BLaER1 treated with 17β-estradiol and CSF1 and Interleukin-3, amounts not matched to agents 10 nM and 100 nM (cell line): ENCODE measurements at regions not wholly inside any gene's neighbourhood (a gene's known extent, or its start where the extent isn't known, plus 50 kb on each side); places are given as distances from the start of the nearest gene placed in this dataset.

Experiments used
- H3K27ac ChIP-seq, 11 experiments: shearing (Covaris generic); formaldehyde crosslinking; 2 replicates each; pipeline ENCODE4 v1.8.1; 2022
- H3K27me3 ChIP-seq, 11 experiments: shearing (Covaris generic); formaldehyde crosslinking; 2 replicates each; pipeline ENCODE4 v1.8.1; 2022
- H3K36me3 ChIP-seq, 11 experiments: shearing (Covaris generic); formaldehyde crosslinking; 2 replicates each; pipeline ENCODE4 v1.8.1; 2022
- H3K4me1 ChIP-seq, 10 experiments: shearing (Covaris generic); formaldehyde crosslinking; 2 replicates each; pipeline ENCODE4 v1.8.1; 2022
- H3K4me2 ChIP-seq, 11 experiments: shearing (Covaris generic); formaldehyde crosslinking; 2 replicates each; pipeline ENCODE4 v1.8.1; 2022
- H3K4me3 ChIP-seq, 10 experiments: shearing (Covaris generic); formaldehyde crosslinking; 2 replicates each; pipeline ENCODE4 v1.8.1; 2022
- H3K9ac ChIP-seq, 11 experiments: shearing (Covaris generic); formaldehyde crosslinking; 2 replicates each; pipeline ENCODE4 v1.8.1; 2022
- H3K9me3 ChIP-seq, 11 experiments: shearing (Covaris generic); formaldehyde crosslinking; replicated peaks in 1 of 11; 2 replicates each; pipeline ENCODE4 v1.8.1; 2022
- H4K20me1 ChIP-seq, 11 experiments: shearing (Covaris generic); formaldehyde crosslinking; 2 replicates each; pipeline ENCODE4 v1.8.1; 2022
- Cebpa-rat ChIP-seq, 11 experiments: shearing (Covaris generic); IDR thresholded peaks; 2 replicates each; pipeline ENCODE4 v1.8.1; 2022

DNA sequence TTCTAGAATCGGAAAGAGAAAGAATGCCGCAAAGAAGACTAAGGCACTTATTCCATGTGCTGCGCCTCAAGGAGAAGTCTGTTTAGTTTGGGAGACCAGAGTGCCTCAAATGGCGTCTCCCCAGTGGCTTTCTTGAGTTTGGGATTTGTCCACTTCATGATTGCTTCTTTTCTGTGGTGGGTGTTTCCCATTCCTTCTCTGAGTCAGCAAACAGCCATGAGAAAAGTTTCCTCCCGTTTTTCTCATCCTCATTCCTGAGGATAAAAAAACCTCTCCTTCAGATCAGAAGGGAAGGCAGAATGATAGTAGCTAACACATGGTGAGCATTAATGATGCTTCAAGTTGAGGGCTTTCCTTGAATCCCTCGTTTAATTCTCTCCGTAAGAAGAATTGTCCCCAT is 275.9 kb upstream of the WWC1 start:
- Histone ChIP-seq H3K4me1 (peaks cover 0 to 5% (median 0%) of the 10 kb centered on the region in 10 experiments; a peak in 4 of 20 replicates), H4K20me1 (no peaks in the 10 kb centered on the region; a peak in 1 of 22 replicates), H3K4me2 (no peak overlapping the region), H3K4me3 (no peak overlapping the region), H3K9me3 (no peaks in the 10 kb centered on the region), H3K36me3 (peaks cover 0 to 29% (median 6%) of the 10 kb centered on the region in 11 experiments; a peak in 10 of 22 replicates), H3K27me3 (no peaks in the 10 kb centered on the region), H3K9ac (no peak overlapping the region), H3K27ac (no peak overlapping the region)
- TF ChIP-seq Cebpa-rat (IDR thresholded peaks at IDR 0.05): no peak

DNA sequence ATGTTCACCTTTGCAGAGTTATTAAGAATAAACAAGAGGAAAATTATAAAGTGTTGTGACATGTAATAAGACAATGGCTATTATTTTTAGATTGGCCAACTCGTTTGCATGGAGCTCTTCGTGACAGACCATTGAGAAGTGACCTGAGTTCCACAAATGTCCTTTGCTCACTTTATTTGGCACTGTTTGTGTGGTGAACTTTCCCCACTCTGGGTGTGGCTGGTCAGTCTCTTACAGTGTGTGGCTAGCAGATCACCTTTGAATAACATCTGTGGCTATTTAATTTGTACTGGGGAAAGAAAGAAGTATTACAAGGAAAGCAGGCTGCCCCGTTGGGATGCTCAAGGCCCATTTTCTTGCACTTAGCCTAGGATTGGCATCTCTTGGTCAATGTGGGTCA is 274.1 kb upstream of the WWC1 start:
- H3K36me3 ChIP-seq: peaks cover 0 to 25% (median 6%) of the 10 kb centered on the region in 11 experiments; a peak in 9 of 22 replicates
- H3K9ac ChIP-seq: no peak overlapping the region
- H3K4me1 ChIP-seq: peaks cover 0 to 6% (median 0%) of the 10 kb centered on the region in 10 experiments; a peak in 4 of 20 replicates
- no peak for TF ChIP-seq Cebpa-rat (IDR thresholded peaks at IDR 0.05)
- H3K4me2 ChIP-seq: no peak overlapping the region
- H3K27ac ChIP-seq: no peak overlapping the region
- no peaks in the 10 kb centered on the region for H3K9me3 ChIP-seq
- H3K4me3 ChIP-seq: no peak overlapping the region
- no peaks in the 10 kb centered on the region for H3K27me3 ChIP-seq
- H4K20me1 ChIP-seq: no peaks in the 10 kb centered on the region

DNA sequence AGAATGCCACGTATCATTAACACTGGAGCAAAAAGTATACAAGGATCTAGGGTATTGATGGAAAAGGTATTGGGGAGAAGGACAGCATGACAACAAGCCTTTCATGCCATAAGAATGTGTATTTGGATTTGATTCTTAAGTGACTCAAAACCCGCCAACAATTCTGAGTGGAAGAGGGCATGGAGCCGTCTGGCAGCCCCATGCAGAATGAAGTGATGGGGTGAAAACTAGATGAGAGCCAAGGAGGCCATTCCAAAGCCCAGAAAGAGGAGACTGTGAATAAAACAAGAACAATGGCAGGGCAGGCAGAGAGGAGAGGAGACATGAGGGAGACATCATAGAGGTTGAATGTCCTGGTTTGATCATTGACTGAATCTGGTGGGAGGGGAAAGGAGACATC is 272.3 kb upstream of the WWC1 start:
- TF ChIP-seq Cebpa-rat (IDR thresholded peaks at IDR 0.05): no peak
- Histone ChIP-seq H3K36me3 (peaks cover 0 to 32% (median 6%) of the 10 kb centered on the region in 11 experiments; a peak in 9 of 22 replicates), H3K4me3 (no peak overlapping the region), H3K27me3 (no peaks in the 10 kb centered on the region), H3K4me1 (peaks cover 0 to 6% (median 0%) of the 10 kb centered on the region in 10 experiments; a peak in 4 of 20 replicates), H3K27ac (no peak overlapping the region), H4K20me1 (no peaks in the 10 kb centered on the region), H3K4me2 (no peak overlapping the region), H3K9ac (no peak overlapping the region), H3K9me3 (no peaks in the 10 kb centered on the region)

DNA sequence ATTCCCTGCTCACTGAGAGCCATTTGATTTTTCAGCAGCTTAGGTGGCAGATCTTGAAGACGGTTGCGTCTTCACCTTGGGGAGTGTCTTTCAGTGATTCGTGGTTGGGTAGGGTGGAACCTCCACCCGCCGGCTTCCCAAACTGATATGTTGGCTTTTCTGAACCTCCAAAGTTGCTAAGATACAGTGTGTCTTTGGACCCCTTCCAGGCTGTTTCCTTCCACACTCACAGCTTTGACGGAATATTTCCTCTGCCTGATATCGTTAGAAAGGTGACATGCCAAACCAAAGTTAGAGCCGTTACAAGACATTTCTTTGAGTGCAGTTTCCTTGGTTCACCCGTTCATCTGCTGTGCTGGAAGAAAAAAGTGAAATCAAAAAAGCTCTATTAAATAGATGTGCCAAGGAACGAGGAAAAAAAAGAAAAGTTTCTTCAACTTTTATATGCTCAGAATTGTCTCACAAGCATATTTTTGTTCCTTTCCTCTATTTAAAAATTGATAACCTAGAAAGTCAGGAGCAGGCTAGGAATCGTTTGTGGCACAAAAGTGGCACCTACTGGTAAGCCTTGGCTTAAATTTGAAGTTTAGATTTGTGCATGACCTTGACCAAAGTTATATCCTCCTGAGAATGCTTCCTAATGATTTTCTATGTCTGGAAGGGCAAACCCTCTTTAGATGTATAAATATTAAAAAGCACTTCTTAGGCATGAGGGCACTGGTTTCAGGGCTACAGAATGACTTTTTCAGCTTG is 270.7 kb upstream of the WWC1 start:
- Histone ChIP-seq H4K20me1 (no peaks in the 10 kb centered on the region), H3K9me3 (no peaks in the 10 kb centered on the region), H3K4me3 (no peak overlapping the region), H3K4me1 (peaks cover 0 to 6% (median 0%) of the 10 kb centered on the region in 10 experiments; a peak in 4 of 20 replicates), H3K27ac (no peak overlapping the region), H3K9ac (no peak overlapping the region), H3K36me3 (peaks cover 0 to 32% (median 3%) of the 10 kb centered on the region in 11 experiments; a peak in 8 of 22 replicates), H3K4me2 (peak overlapping the region in 2 of 11 experiments; percentile 2 to 17; a peak in 1 of 22 replicates), H3K27me3 (no peaks in the 10 kb centered on the region)
- no peak for TF ChIP-seq Cebpa-rat (IDR thresholded peaks at IDR 0.05)

DNA sequence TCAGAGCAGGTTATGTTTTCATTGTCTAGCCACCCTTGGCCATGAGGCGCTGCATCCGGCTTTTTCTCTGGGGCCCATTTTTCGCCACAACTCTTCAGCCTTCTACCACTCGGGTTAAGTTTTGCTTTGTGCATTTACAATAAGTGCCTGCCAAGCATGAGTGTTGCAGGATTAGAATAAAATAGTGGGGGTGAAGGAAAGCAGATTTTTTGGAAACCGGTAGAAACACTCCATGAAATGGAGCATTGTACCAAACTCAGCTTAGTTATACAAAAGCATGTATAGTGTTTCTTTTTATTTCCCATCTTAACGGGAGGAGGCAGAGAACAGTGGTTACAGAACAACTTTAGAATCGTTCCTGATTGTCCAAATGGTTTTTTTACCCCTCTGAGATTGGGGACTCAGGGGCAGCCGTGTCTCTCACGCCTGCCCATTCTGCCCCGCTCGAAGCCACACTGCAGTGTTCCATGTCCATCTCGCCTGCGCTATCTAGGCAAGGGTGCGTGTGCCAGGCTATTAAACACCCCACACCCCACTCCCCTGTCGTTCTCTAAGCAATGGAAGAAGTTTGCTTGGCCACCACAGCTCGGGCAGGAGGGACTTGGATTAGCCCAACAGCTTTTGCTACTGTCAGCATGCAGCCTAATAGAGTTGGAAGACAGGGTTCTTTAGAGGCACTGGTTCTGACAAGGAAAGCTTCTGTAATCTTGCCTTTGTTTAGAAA is 268.8 kb upstream of the WWC1 start:
- Histone ChIP-seq H4K20me1 (no peaks in the 10 kb centered on the region), H3K4me3 (no peak overlapping the region), H3K4me1 (peaks cover 0 to 6% (median 0%) of the 10 kb centered on the region in 10 experiments; a peak in 3 of 20 replicates), H3K27ac (no peak overlapping the region), H3K4me2 (no peak overlapping the region), H3K9ac (no peak overlapping the region), H3K36me3 (peaks cover 0 to 39% (median 0%) of the 10 kb centered on the region in 11 experiments; a peak in 7 of 22 replicates), H3K27me3 (no peaks in the 10 kb centered on the region), H3K9me3 (no peaks in the 10 kb centered on the region)
- TF ChIP-seq Cebpa-rat (IDR thresholded peaks at IDR 0.05): no peak

DNA sequence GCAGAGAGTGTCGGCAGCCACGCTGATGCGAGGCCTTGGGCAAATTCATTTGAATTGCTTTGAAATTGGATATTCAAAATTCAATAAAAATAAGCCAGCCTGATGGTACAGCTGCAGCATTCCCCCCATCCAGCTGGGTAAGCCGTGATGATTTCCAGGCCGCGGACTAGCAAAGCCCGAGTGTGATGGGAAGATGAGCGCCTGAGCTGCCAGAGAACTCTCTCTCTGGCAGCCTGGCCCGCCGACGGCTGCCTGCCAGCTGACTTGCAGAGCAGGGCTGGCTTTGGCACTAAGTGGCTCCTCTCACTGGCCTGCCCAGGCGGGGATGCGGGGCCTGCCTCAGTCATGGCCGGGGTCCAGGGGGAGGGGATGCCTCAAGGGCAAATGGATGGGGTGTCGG is 268.3 kb upstream of the WWC1 start:
- TF ChIP-seq Cebpa-rat (IDR thresholded peaks at IDR 0.05): no peak
- Histone ChIP-seq H3K27me3 (no peaks in the 10 kb centered on the region), H3K4me3 (no peak overlapping the region), H3K27ac (no peak overlapping the region), H3K9me3 (no peaks in the 10 kb centered on the region), H3K4me1 (peaks cover 0 to 6% (median 0%) of the 10 kb centered on the region in 10 experiments; a peak in 3 of 20 replicates), H3K36me3 (peaks cover 0 to 44% (median 0%) of the 10 kb centered on the region in 11 experiments; a peak in 8 of 22 replicates), H3K9ac (no peak overlapping the region), H4K20me1 (no peaks in the 10 kb centered on the region), H3K4me2 (no peak overlapping the region)

DNA sequence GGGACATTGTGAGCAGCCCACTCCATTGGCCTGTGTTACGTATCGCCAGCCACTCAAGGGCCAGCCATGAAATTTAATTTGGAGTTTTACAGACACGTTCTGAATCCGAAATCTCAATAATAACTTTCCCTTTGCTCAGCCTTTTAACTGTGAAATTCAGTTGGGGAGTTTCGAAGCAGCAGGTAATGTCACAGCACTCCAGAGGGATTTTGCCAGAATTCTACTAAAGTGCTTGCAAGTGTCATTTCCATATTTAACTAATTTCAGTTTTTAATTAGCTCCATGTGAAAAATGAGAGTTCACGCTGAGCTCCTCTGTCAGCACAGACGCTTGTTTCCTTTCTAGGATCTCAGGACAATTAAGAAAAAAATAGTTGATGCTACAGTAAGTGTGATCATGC is 267.1 kb upstream of the WWC1 start:
- Histone ChIP-seq H3K27ac (no peak overlapping the region), H3K9ac (no peak overlapping the region), H3K9me3 (peaks cover 0 to 7% (median 0%) of the 10 kb centered on the region in 11 experiments; a peak in 2 of 22 replicates), H3K36me3 (peaks cover 0 to 55% (median 0%) of the 10 kb centered on the region in 11 experiments; a peak in 8 of 22 replicates), H3K27me3 (no peaks in the 10 kb centered on the region), H3K4me3 (no peak overlapping the region), H3K4me1 (peaks cover 0 to 6% (median 0%) of the 10 kb centered on the region in 10 experiments; a peak in 3 of 20 replicates), H3K4me2 (no peak overlapping the region), H4K20me1 (no peaks in the 10 kb centered on the region)
- TF ChIP-seq Cebpa-rat (IDR thresholded peaks at IDR 0.05): no peak

DNA sequence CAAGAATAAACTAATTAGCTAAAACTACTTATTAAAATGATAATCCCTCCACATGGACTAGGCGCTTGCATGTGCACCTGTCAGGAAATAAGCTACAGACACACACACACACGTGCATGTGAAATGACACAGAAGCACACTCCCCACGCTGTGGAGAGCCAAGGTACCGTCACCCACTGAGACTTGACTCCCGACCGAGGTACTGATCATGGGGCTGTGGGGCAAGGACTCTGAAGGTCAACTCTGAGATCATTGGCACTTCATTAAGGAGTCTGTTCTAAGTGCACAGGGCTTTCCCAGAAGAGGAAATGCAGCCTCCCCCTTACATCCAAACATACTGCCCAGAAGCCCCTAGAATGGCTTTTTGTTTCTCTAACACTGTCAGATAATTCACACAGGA is 264.4 kb upstream of the WWC1 start:
- Histone ChIP-seq H3K9me3 (peaks cover 0 to 8% (median 0%) of the 10 kb centered on the region in 11 experiments; a peak in 2 of 22 replicates), H3K4me3 (no peak overlapping the region), H3K4me2 (no peak overlapping the region), H3K4me1 (no peaks in the 10 kb centered on the region), H4K20me1 (no peaks in the 10 kb centered on the region), H3K27ac (no peak overlapping the region), H3K9ac (no peak overlapping the region), H3K36me3 (peaks cover 0 to 58% (median 0%) of the 10 kb centered on the region in 11 experiments; a peak in 8 of 22 replicates), H3K27me3 (no peaks in the 10 kb centered on the region)
- no peak for TF ChIP-seq Cebpa-rat (IDR thresholded peaks at IDR 0.05)

DNA sequence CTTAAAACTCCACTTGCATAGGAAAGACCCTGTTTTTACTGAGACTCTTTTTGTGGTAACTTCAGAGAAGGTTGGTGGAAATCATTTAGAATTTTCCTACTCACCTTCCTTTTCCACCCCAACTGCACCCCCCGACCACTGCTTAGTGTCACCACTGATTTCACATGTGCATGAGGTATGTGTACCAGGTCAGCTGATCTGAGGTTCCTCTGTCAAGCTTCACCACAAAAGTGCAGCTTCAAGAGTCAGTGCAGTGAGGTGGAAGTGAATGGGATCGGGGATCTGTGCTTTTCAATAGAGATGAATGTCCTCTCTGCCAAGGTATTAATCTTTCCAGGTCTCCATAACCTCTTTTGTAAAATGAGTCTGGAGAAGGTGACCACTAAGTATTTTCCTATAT is 260.5 kb upstream of the WWC1 start:
- H3K27ac ChIP-seq: no peak overlapping the region
- H3K9ac ChIP-seq: no peak overlapping the region
- peaks cover 0 to 36% (median 0%) of the 10 kb centered on the region in 11 experiments; a peak in 8 of 22 replicates for H3K36me3 ChIP-seq
- no peak overlapping the region for H3K4me3 ChIP-seq
- H3K9me3 ChIP-seq: peaks cover 0 to 8% (median 0%) of the 10 kb centered on the region in 11 experiments; a peak in 2 of 22 replicates
- no peaks in the 10 kb centered on the region for H3K27me3 ChIP-seq
- no peaks in the 10 kb centered on the region for H4K20me1 ChIP-seq
- H3K4me1 ChIP-seq: no peaks in the 10 kb centered on the region
- no peak overlapping the region for H3K4me2 ChIP-seq
- TF ChIP-seq Cebpa-rat (IDR thresholded peaks at IDR 0.05): no peak
